ENCODE measurements at regions not wholly inside any gene's neighbourhood (a gene's known extent, or its start where the extent isn't known, plus 50 kb on each side); places are given as distances from the start of the nearest gene placed in this dataset.

- H3K9me3 ChIP-seq (ENCODE audit: insufficient read depth, low read length, severe bottlenecking), result no peaks in the 10 kb centered on the region
- no peak for ATAC-seq (ENCODE audit: insufficient read depth, low read depth)
- no peak overlapping the region for H3K4me3 ChIP-seq (ENCODE audit: low read depth in 1 of 2, low read length in 2 of 2)
- no peaks in the 10 kb centered on the region for H4K20me1 ChIP-seq (ENCODE audit: insufficient read depth, low read length)
- no peak for DNase-seq
- no peaks in the 10 kb centered on the region for H3K79me2 ChIP-seq (ENCODE audit: insufficient read depth, low read length)
- H3K27me3 ChIP-seq (ENCODE audit: insufficient read depth, low read length, poor library complexity), result peaks cover 75% of the 10 kb centered on the region
- no peak overlapping the region for H3K27ac ChIP-seq (ENCODE audit: low read length)
- H2AFZ ChIP-seq (ENCODE audit: low read depth, low read length), result no peak overlapping the region
- no peak overlapping the region for H3K4me2 ChIP-seq (ENCODE audit: insufficient read depth, low read length)
- no peak overlapping the region for H3K9ac ChIP-seq (ENCODE audit: low read depth, low read length)
- TF ChIP-seq EZH2 (IDR thresholded peaks at IDR 0.05; ENCODE audit: borderline replicate concordance, low read depth, low read length, severe bottlenecking) (no peak), CTCF (IDR thresholded peaks at IDR 0.05; ENCODE audit: borderline replicate concordance, extremely low read depth, low read length, poor library complexity, severe bottlenecking) (no peak)
- no peaks in the 10 kb centered on the region for H3K36me3 ChIP-seq (ENCODE audit: insufficient read depth, low read length)
- no peaks in the 10 kb centered on the region for H3K4me1 ChIP-seq (ENCODE audit: insufficient read depth, low read length)
Measured at GRCh38 chr12:53842686-53843085, 90.9 kb upstream of the CISTR start.

GRCh38 chr12:53843545-53843944 is 91.8 kb upstream of the CISTR start:
- ATAC-seq (ENCODE audit: insufficient read depth, low read depth), result no peak
- Histone ChIP-seq H3K4me3 (ENCODE audit: low read depth in 1 of 2, low read length in 2 of 2) (no peak overlapping the region), H2AFZ (ENCODE audit: low read depth, low read length) (no peak overlapping the region), H3K36me3 (ENCODE audit: insufficient read depth, low read length) (no peaks in the 10 kb centered on the region), H4K20me1 (ENCODE audit: insufficient read depth, low read length) (no peaks in the 10 kb centered on the region), H3K27me3 (ENCODE audit: insufficient read depth, low read length, poor library complexity) (peaks cover 75% of the 10 kb centered on the region), H3K4me1 (ENCODE audit: insufficient read depth, low read length) (no peaks in the 10 kb centered on the region), H3K9ac (ENCODE audit: low read depth, low read length) (no peak overlapping the region), H3K79me2 (ENCODE audit: insufficient read depth, low read length) (no peaks in the 10 kb centered on the region), H3K9me3 (ENCODE audit: insufficient read depth, low read length, severe bottlenecking) (no peaks in the 10 kb centered on the region), H3K27ac (ENCODE audit: low read length) (no peak overlapping the region), H3K4me2 (ENCODE audit: insufficient read depth, low read length) (no peak overlapping the region)
- no peak for DNase-seq
- TF ChIP-seq CTCF (IDR thresholded peaks at IDR 0.05; ENCODE audit: borderline replicate concordance, extremely low read depth, low read length, poor library complexity, severe bottlenecking) (no peak), EZH2 (IDR thresholded peaks at IDR 0.05; ENCODE audit: borderline replicate concordance, low read depth, low read length, severe bottlenecking) (no peak)

- no peak for DNase-seq
- Histone ChIP-seq H2AFZ (ENCODE audit: low read depth, low read length) (no peak overlapping the region), H3K4me1 (ENCODE audit: insufficient read depth, low read length) (no peaks in the 10 kb centered on the region), H3K4me2 (ENCODE audit: insufficient read depth, low read length) (no peak overlapping the region), H4K20me1 (ENCODE audit: insufficient read depth, low read length) (no peaks in the 10 kb centered on the region), H3K27ac (ENCODE audit: low read length) (no peak overlapping the region), H3K79me2 (ENCODE audit: insufficient read depth, low read length) (no peaks in the 10 kb centered on the region), H3K9me3 (ENCODE audit: insufficient read depth, low read length, severe bottlenecking) (no peaks in the 10 kb centered on the region), H3K36me3 (ENCODE audit: insufficient read depth, low read length) (no peaks in the 10 kb centered on the region), H3K9ac (ENCODE audit: low read depth, low read length) (no peak overlapping the region), H3K27me3 (ENCODE audit: insufficient read depth, low read length, poor library complexity) (peaks cover 69% of the 10 kb centered on the region), H3K4me3 (ENCODE audit: low read depth in 1 of 2, low read length in 2 of 2) (no peak overlapping the region)
- ATAC-seq (ENCODE audit: insufficient read depth, low read depth), result no peak
- TF ChIP-seq CTCF (IDR thresholded peaks at IDR 0.05; ENCODE audit: borderline replicate concordance, extremely low read depth, low read length, poor library complexity, severe bottlenecking), result no peak
- TF ChIP-seq EZH2 (IDR thresholded peaks at IDR 0.05; ENCODE audit: borderline replicate concordance, low read depth, low read length, severe bottlenecking), result no peak
Measured at GRCh38 chr12:53844994-53845844, 93.4 kb upstream of the HOXC13 start.

Data from DND-41 (cell line).